KMS-11 (cell line): ENCODE measurements at regions not wholly inside any gene's neighbourhood (a gene's known extent, or its start where the extent isn't known, plus 50 kb on each side); places are given as distances from the start of the nearest gene placed in this dataset.

Experiments
- H2AFZ ChIP-seq: fragments of 200-600 bp; sonication (generic); 2 replicates; pipeline ENCODE4 v1.6.1; 2016; ENCODE audit warnings: antibody characterized with exemption, mixed run types, low read depth
- H3K27ac ChIP-seq: fragments of 200-600 bp; sonication (generic); 2 replicates; pipeline ENCODE4 v1.6.1; 2016; ENCODE audit warnings: mild to moderate bottlenecking, mixed run types
- H3K27me3 ChIP-seq: fragments of 200-600 bp; sonication (generic); 2 replicates; pipeline ENCODE4 v1.6.1; 2017; ENCODE audit warnings: mild to moderate bottlenecking, low read depth, mixed run types, moderate library complexity; ENCODE audit not compliant: insufficient read depth
- H3K36me3 ChIP-seq: fragments of 200-600 bp; sonication (generic); 2 replicates; pipeline ENCODE4 v1.6.1; 2017; ENCODE audit warnings: mild to moderate bottlenecking, mixed run types; ENCODE audit not compliant: insufficient read depth
- H3K4me1 ChIP-seq: fragments of 200-600 bp; sonication (generic); 2 replicates; pipeline ENCODE4 v1.6.1; 2016; ENCODE audit warnings: mild to moderate bottlenecking, low read depth, mixed run types; ENCODE audit not compliant: poor library complexity, severe bottlenecking
- H3K4me2 ChIP-seq: fragments of 200-600 bp; sonication (generic); 2 replicates; pipeline ENCODE4 v1.7.0; 2016; ENCODE audit warnings: mild to moderate bottlenecking, mixed run types
- H3K4me3 ChIP-seq: fragments of 200-600 bp; sonication (generic); IDR thresholded peaks from 2 replicates; pipeline ENCODE4 v1.6.1; 2017; ENCODE audit warnings: low read depth, low read length, mixed read lengths; ENCODE audit not compliant: insufficient read depth
- H3K79me2 ChIP-seq: fragments of 200-600 bp; sonication (generic); 2 replicates; pipeline ENCODE4 v1.6.1; 2016; ENCODE audit warnings: low read depth, mixed run types; ENCODE audit not compliant: insufficient read depth
- H3K9ac ChIP-seq: fragments of 200-600 bp; sonication (generic); 2 replicates; pipeline ENCODE4 v1.6.1; 2016; ENCODE audit warnings: mild to moderate bottlenecking, mixed run types
- H4K20me1 ChIP-seq: fragments of 200-600 bp; sonication (generic); 2 replicates; pipeline ENCODE4 v1.6.1; 2016; ENCODE audit warnings: mild to moderate bottlenecking, mixed run types; ENCODE audit not compliant: insufficient read depth
- CTCF ChIP-seq: fragments of 200-600 bp; sonication (generic); conservative IDR thresholded peaks from 2 replicates; pipeline ENCODE4 v1.6.1; 2017; ENCODE audit warnings: low read depth, mild to moderate bottlenecking, antibody characterized with exemption, low read length, moderate library complexity, mixed read lengths

- Histone ChIP-seq H4K20me1 (no peaks in the 10 kb centered on the region), H3K79me2 (no peaks in the 10 kb centered on the region), H3K27ac (peak overlapping the region; percentile 20; the same call in 1 of the 2 replicates), H3K36me3 (no peaks in the 10 kb centered on the region), H3K9ac (no peak overlapping the region), H3K4me2 (peak overlapping the region; percentile 11), H3K27me3 (no peaks in the 10 kb centered on the region), H3K4me3 (no peak overlapping the region), H3K4me1 (peaks cover 40% of the 10 kb centered on the region), H2AFZ (no peak overlapping the region)
- no peak for TF ChIP-seq CTCF
Measured at GRCh38 chr5:125961150-125961549, 462.1 kb upstream of the GRAMD2B start.

- H3K79me2 ChIP-seq, result no peaks in the 10 kb centered on the region
- H3K4me2 ChIP-seq, result no peak overlapping the region
- H4K20me1 ChIP-seq, result no peaks in the 10 kb centered on the region
- TF ChIP-seq CTCF, result no peak
- H3K27ac ChIP-seq, result no peak overlapping the region
- H3K9ac ChIP-seq, result no peak overlapping the region
- H3K4me3 ChIP-seq, result no peak overlapping the region
- no peak overlapping the region for H2AFZ ChIP-seq
- no peaks in the 10 kb centered on the region for H3K36me3 ChIP-seq
- H3K27me3 ChIP-seq, result no peaks in the 10 kb centered on the region
- peaks cover 57% of the 10 kb centered on the region for H3K4me1 ChIP-seq
Measured at GRCh38 chr5:125965577-125965976, 457.6 kb upstream of the GRAMD2B start.

- Histone ChIP-seq H3K4me2 (peak overlapping the region; percentile 56), H4K20me1 (no peaks in the 10 kb centered on the region), H3K4me3 (no peak overlapping the region), H3K4me1 (peaks cover 37% of the 10 kb centered on the region), H3K9ac (no peak overlapping the region), H3K36me3 (no peaks in the 10 kb centered on the region), H2AFZ (peak overlapping the region; percentile 47), H3K27me3 (no peaks in the 10 kb centered on the region), H3K79me2 (no peaks in the 10 kb centered on the region), H3K27ac (peak overlapping the region; percentile 19; the same call in 1 of the 2 replicates)
- no peak for TF ChIP-seq CTCF
Measured at GRCh38 chr5:125967576-125967975, 455.6 kb upstream of the GRAMD2B start.

GRCh38 chr5:125969011-125969813, 454.0 kb upstream of the GRAMD2B start:
- Histone ChIP-seq H3K9ac (no peak overlapping the region), H3K27me3 (no peaks in the 10 kb centered on the region), H2AFZ (no peak overlapping the region), H3K27ac (no peak overlapping the region), H3K4me3 (no peak overlapping the region), H3K4me1 (peaks cover 30% of the 10 kb centered on the region), H4K20me1 (no peaks in the 10 kb centered on the region), H3K4me2 (no peak overlapping the region), H3K79me2 (no peaks in the 10 kb centered on the region), H3K36me3 (no peaks in the 10 kb centered on the region)
- no peak for TF ChIP-seq CTCF
